ENCODE measurements at regions not wholly inside any gene's neighbourhood (a gene's known extent, or its start where the extent isn't known, plus 50 kb on each side); places are given as distances from the start of the nearest gene placed in this dataset.

GRCh38 chr2:198452327-198452726 is 647.9 kb downstream of the PLCL1 start:
- no peak for TF ChIP-seq CTCF (IDR thresholded peaks at IDR 0.05)
- TF ChIP-seq CREB1 (CRISPR knock-in tag; IDR thresholded peaks at IDR 0.05): no peak
- no peak for TF ChIP-seq FOXP4 (CRISPR knock-in tag; IDR thresholded peaks at IDR 0.05)
- no peak for TF ChIP-seq ZNF423 (CRISPR knock-in tag; IDR thresholded peaks at IDR 0.05)

All from WTC11 (cell line).